SK-N-SH (cell line): ENCODE measurements at regions not wholly inside any gene's neighbourhood (a gene's known extent, or its start where the extent isn't known, plus 50 kb on each side); places are given as distances from the start of the nearest gene placed in this dataset.

Experiments used
- CTCF ChIA-PET: fragments of 300-600, 350-600 bp; formaldehyde crosslinking; extraction: SDS; loops from one replicate; lab custom pipeline; 2021; lab: Yijun Ruan, JAX
- POLR2A ChIA-PET: fragments of 350-600 bp; sonication (Branson Sonifier 250); formaldehyde crosslinking; extraction: SDS; loops from one replicate; lab custom pipeline; 2020; ENCODE audit warnings: antibody characterized with exemption, inconsistent platforms; lab: Yijun Ruan, JAX
- DNase-seq: peaks from one replicate; pipeline ENCODE4 v3.0.0; 2012
- H2AFZ ChIP-seq: fragments of 200-600 bp; sonication (generic); 2 replicates; pipeline ENCODE4 v1.8.1; 2016; ENCODE audit warnings: antibody characterized with exemption, mild to moderate bottlenecking, low read depth
- H3F3A ChIP-seq: fragments of 200-600 bp; sonication (generic); replicated peaks from 2 replicates; pipeline ENCODE3; 2016; ENCODE audit warnings: antibody characterized with exemption, mild to moderate bottlenecking; ENCODE audit not compliant: insufficient read depth
- H3K27ac ChIP-seq, 2 experiments: fragments of 200-500 bp in 1 of 2; fragments of 200-600 bp in 1 of 2; sonication (Bioruptor generic) in 1 of 2; sonication (generic), shearing (Covaris generic) in 1 of 2; 2 replicates each; pipeline versions ENCODE4 v1.5.1 to v1.6.1; 2014 to 2016; ENCODE audit warnings: low read depth in 2 of 2, inconsistent platforms in 1 of 2, low read length in 1 of 2, mild to moderate bottlenecking in 1 of 2, mixed read lengths in 1 of 2
- H3K27me3 ChIP-seq: fragments of 200-600 bp; sonication (generic), shearing (Covaris generic); 2 replicates; pipeline ENCODE4 v1.6.1; 2016; ENCODE audit warnings: mixed run types; ENCODE audit not compliant: insufficient read depth
- H3K36me3 ChIP-seq, 2 experiments: fragments of 200-500 bp in 1 of 2; fragments of 200-600 bp in 1 of 2; sonication (Bioruptor generic) in 1 of 2; sonication (generic) in 1 of 2; replicated peaks in 1 of 2; 2 replicates each; pipeline versions ENCODE3 to v1.5.1; 2014 to 2016; ENCODE audit warnings: low read length in 1 of 2, mild to moderate bottlenecking in 1 of 2; ENCODE audit not compliant: insufficient read depth in 2 of 2, control insufficient read depth in 1 of 2
- H3K4me1 ChIP-seq, 2 experiments: fragments of 200-500 bp in 1 of 2; fragments of 200-600 bp in 1 of 2; sonication (Bioruptor generic) in 1 of 2; sonication (generic), shearing (Covaris generic) in 1 of 2; 2 replicates each; pipeline versions ENCODE4 v1.5.1 to v1.6.1; 2014 to 2016; ENCODE audit warnings: low read depth in 1 of 2, low read length in 1 of 2, mixed run types in 1 of 2; ENCODE audit not compliant: insufficient read depth in 2 of 2, control insufficient read depth in 1 of 2
- H3K4me2 ChIP-seq: fragments of 200-600 bp; sonication (generic), shearing (Covaris generic); 2 replicates; pipeline ENCODE4 v1.6.1; 2017; ENCODE audit warnings: mixed run types
- H3K4me3 ChIP-seq, 2 experiments: fragments of 200-500 bp in 1 of 2; fragments of 200-600 bp in 1 of 2; sonication (Bioruptor generic) in 1 of 2; sonication (generic), shearing (Covaris generic) in 1 of 2; 2 replicates each; pipeline versions ENCODE4 v1.5.1 to v1.8.1; 2014 to 2016; ENCODE audit warnings: low read depth in 2 of 2, inconsistent platforms in 1 of 2, low read length in 1 of 2, mild to moderate bottlenecking in 1 of 2, mixed read lengths in 1 of 2, moderate library complexity in 1 of 2
- H3K79me2 ChIP-seq: fragments of 200-600 bp; sonication (generic); 2 replicates; pipeline ENCODE4 v1.8.1; 2017; ENCODE audit warnings: mild to moderate bottlenecking; ENCODE audit not compliant: insufficient read depth
- H3K9ac ChIP-seq: fragments of 200-600 bp; sonication (generic); 2 replicates; pipeline ENCODE4 v1.6.1; 2017; ENCODE audit warnings: mixed run types
- H3K9me2 ChIP-seq: fragments of 200-600 bp; sonication (generic); 2 replicates; pipeline ENCODE4 v1.6.1; 2017; ENCODE audit warnings: mixed run types
- H3K9me3 ChIP-seq: fragments of 200-600 bp; sonication (generic); 2 replicates; pipeline ENCODE4 v1.6.1; 2017; ENCODE audit warnings: mixed run types, mild to moderate bottlenecking, moderate library complexity
- H4K20me1 ChIP-seq: fragments of 200-600 bp; sonication (generic); 2 replicates; pipeline ENCODE4 v1.6.1; 2017; ENCODE audit warnings: mild to moderate bottlenecking, mixed run types; ENCODE audit not compliant: insufficient read depth
- EZH2phosphoT487 ChIP-seq: fragments of 200-600 bp; sonication (generic); IDR thresholded peaks from 2 replicates; pipeline ENCODE4 v1.6.1; 2017; ENCODE audit warnings: low read depth, mixed run types, mild to moderate bottlenecking, antibody characterized with exemption, moderate library complexity, borderline replicate concordance
- FOXM1 ChIP-seq: IDR thresholded peaks from 2 replicates; pipeline ENCODE4 v1.4.0; 2012; ENCODE audit warnings: low read depth, mild to moderate bottlenecking
- GATA2 ChIP-seq: sonication (generic); formaldehyde crosslinking; IDR thresholded peaks from 2 replicates; pipeline ENCODE4 v1.5.0; 2020; ENCODE audit warnings: mild to moderate bottlenecking, missing genetic modification reagents
- JUND ChIP-seq: IDR thresholded peaks from 2 replicates; pipeline ENCODE4 v1.4.0; 2012
- NFIC ChIP-seq: IDR thresholded peaks from 2 replicates; pipeline ENCODE4 v1.4.0; 2012; ENCODE audit warnings: borderline replicate concordance
- NRF1 ChIP-seq: IDR thresholded peaks from 2 replicates; pipeline ENCODE4 v1.6.1; 2012; ENCODE audit warnings: low read depth, mild to moderate bottlenecking, low read length
- RCOR1 ChIP-seq: fragments of 150-350 bp; IDR thresholded peaks from 2 replicates; pipeline ENCODE4 v1.6.1; 2017; ENCODE audit warnings: antibody characterized with exemption, low read length
- SIN3A ChIP-seq: IDR thresholded peaks from 2 replicates; pipeline ENCODE4 v1.6.1; 2012; ENCODE audit warnings: low read depth, mild to moderate bottlenecking, low read length, moderate library complexity, borderline replicate concordance
- TCF12 ChIP-seq: IDR thresholded peaks from 2 replicates; pipeline ENCODE4 v1.4.0; 2012
- YY1 ChIP-seq: IDR thresholded peaks from 2 replicates; pipeline ENCODE4 v1.4.0; 2012; ENCODE audit warnings: low read depth, mild to moderate bottlenecking
- whole genome bisulfite sequencing: methylation state at CpG from one replicate; pipeline ENCODE4 v1.1.6; 2017; ENCODE audit warnings: low lambda C conversion rate; 5-methylcytosine and 5-hydroxymethylcytosine counted together
- TF ChIP-seq, protein P1 (sequence below): fragments of 200-600 bp; sonication (generic); IDR thresholded peaks from 2 replicates; pipeline ENCODE4 v1.6.1; 2017; ENCODE audit warnings: antibody characterized with exemption, mild to moderate bottlenecking, moderate library complexity
- TF ChIP-seq, protein P2 (sequence below): fragments of 150-350 bp; IDR thresholded peaks from 2 replicates; pipeline ENCODE4 v1.6.1; 2017; ENCODE audit warnings: antibody characterized with exemption, low read length, low read depth, borderline replicate concordance
- TF ChIP-seq, protein P3 (sequence below): IDR thresholded peaks from 2 replicates; pipeline ENCODE4; 2012
- TF ChIP-seq, protein P4 (sequence below): IDR thresholded peaks from 2 replicates; pipeline ENCODE4 v1.4.0; 2012; ENCODE audit warnings: low read depth, borderline replicate concordance

DNA sequence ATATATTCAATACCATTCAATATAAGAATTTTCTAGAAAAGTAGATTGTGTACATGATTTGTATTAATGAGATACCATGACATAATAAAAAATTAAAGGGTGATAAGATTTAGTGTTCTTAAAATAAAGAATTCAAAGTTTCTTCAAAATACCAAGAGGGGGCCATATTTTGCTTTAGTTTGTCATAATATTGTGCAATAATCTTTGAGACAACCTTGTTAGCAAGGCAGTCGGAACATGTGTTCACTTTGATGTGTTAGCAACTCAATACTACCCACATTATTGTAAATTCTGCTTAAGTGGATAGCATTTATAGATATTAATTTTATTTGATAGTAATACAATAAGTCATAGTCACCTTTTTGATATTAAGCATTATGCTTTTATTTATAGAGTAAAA, 241.3 kb upstream of the PDGFD start:
- H2AFZ ChIP-seq: no peak overlapping the region
- no peak overlapping the region for H3K4me2 ChIP-seq
- no peaks in the 10 kb centered on the region for H3K36me3 ChIP-seq
- H3K9me2 ChIP-seq: no peaks in the 10 kb centered on the region
- H3K27ac ChIP-seq: no peak overlapping the region
- H3F3A ChIP-seq: no peaks in the 10 kb centered on the region
- H3K4me3 ChIP-seq: no peak overlapping the region
- DNase-seq: no peak
- no peaks in the 10 kb centered on the region; a peak in 1 of 4 replicates for H3K4me1 ChIP-seq
- no peaks in the 10 kb centered on the region for H3K27me3 ChIP-seq
- 82% methylated on average over 1 of the region's 1 CpG for WGBS
- CTCF ChIA-PET: no interaction called here
- no peak for TF ChIP-seq EZH2phosphoT487
- H3K79me2 ChIP-seq: no peaks in the 10 kb centered on the region
- no peak overlapping the region for H3K9ac ChIP-seq
- POLR2A ChIA-PET: no interaction called here
- H4K20me1 ChIP-seq: no peaks in the 10 kb centered on the region
- no peaks in the 10 kb centered on the region for H3K9me3 ChIP-seq

DNA sequence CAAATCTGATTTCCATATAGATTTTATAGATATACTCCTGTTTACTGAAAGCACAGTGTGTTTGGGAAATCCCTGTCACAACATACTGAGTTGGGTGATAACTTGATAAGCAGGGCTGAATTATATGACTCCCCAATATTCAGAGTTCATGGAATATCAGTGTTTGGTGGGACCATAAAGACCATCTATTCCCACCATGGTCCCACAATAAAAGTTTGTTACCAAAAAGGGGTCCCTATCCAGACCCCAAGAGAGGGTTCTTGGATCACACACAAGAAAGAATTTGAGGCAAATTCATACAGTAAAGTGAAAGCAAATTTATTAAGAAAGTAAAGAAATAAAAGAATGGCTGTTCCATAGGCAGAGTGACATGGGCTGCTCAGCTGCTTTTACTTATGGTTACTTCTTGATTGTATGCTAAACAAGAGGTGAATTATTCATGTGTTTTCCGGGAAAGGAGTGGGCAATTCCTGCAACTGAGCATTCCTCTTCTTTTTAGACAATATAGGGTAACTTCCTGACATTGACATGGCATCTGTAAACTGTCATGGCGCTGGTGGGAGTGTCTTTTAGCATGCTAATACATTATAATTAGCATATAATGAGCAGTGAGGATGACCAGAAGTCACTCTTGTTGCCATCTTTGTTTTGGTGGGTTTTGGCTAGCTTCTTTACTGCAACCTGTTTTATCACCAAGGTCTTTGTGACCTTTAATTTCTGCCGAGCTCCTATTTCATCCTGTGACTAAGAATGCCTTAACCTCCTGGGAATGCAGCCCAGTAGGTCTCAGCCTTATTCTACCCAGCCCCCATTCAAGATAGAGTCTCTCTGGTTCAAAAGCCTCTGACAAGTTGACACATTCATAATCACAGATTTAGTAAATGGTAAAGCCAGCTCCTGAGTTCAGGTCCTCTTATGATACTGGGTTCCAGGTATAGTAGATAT, 240.6 kb upstream of the PDGFD start:
- WGBS: 58% methylated on average over 3 of the region's 3 CpGs
- ChIA-PET CTCF (no interaction called here), POLR2A (no interaction called here)

More for the DNA sequence above, 240.6 kb upstream of the PDGFD start:
- no peaks in the 10 kb centered on the region for H3K9me3 ChIP-seq
- H3K4me2 ChIP-seq: no peak overlapping the region
- TF ChIP-seq SIN3A (no peak), RCOR1 (no peak), GATA2 (CRISPR knock-in tag) (no peak), FOXM1 (no peak), EZH2phosphoT487 (no peak), NRF1 (no peak), NFIC (no peak), TCF12 (no peak), JUND (no peak), YY1 (no peak)
- TF ChIP-seq, protein P1, sequence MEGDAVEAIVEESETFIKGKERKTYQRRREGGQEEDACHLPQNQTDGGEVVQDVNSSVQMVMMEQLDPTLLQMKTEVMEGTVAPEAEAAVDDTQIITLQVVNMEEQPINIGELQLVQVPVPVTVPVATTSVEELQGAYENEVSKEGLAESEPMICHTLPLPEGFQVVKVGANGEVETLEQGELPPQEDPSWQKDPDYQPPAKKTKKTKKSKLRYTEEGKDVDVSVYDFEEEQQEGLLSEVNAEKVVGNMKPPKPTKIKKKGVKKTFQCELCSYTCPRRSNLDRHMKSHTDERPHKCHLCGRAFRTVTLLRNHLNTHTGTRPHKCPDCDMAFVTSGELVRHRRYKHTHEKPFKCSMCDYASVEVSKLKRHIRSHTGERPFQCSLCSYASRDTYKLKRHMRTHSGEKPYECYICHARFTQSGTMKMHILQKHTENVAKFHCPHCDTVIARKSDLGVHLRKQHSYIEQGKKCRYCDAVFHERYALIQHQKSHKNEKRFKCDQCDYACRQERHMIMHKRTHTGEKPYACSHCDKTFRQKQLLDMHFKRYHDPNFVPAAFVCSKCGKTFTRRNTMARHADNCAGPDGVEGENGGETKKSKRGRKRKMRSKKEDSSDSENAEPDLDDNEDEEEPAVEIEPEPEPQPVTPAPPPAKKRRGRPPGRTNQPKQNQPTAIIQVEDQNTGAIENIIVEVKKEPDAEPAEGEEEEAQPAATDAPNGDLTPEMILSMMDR: no peak
- TF ChIP-seq, protein P2, sequence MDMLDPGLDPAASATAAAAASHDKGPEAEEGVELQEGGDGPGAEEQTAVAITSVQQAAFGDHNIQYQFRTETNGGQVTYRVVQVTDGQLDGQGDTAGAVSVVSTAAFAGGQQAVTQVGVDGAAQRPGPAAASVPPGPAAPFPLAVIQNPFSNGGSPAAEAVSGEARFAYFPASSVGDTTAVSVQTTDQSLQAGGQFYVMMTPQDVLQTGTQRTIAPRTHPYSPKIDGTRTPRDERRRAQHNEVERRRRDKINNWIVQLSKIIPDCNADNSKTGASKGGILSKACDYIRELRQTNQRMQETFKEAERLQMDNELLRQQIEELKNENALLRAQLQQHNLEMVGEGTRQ: no peak
- TF ChIP-seq, protein P3, sequence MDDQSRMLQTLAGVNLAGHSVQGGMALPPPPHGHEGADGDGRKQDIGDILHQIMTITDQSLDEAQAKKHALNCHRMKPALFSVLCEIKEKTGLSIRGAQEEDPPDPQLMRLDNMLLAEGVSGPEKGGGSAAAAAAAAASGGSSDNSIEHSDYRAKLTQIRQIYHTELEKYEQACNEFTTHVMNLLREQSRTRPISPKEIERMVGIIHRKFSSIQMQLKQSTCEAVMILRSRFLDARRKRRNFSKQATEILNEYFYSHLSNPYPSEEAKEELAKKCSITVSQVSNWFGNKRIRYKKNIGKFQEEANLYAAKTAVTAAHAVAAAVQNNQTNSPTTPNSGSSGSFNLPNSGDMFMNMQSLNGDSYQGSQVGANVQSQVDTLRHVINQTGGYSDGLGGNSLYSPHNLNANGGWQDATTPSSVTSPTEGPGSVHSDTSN: no peak
- TF ChIP-seq, protein P4, sequence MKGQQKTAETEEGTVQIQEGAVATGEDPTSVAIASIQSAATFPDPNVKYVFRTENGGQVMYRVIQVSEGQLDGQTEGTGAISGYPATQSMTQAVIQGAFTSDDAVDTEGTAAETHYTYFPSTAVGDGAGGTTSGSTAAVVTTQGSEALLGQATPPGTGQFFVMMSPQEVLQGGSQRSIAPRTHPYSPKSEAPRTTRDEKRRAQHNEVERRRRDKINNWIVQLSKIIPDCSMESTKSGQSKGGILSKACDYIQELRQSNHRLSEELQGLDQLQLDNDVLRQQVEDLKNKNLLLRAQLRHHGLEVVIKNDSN: no peak
- H3K9me2 ChIP-seq: no peaks in the 10 kb centered on the region
- H3K4me1 ChIP-seq: no peaks in the 10 kb centered on the region; a peak in 1 of 4 replicates
- no peaks in the 10 kb centered on the region for H4K20me1 ChIP-seq
- H3K36me3 ChIP-seq: no peaks in the 10 kb centered on the region
- H3K9ac ChIP-seq: no peak overlapping the region
- no peak overlapping the region for H3K27ac ChIP-seq
- H3F3A ChIP-seq: no peaks in the 10 kb centered on the region
- H2AFZ ChIP-seq: no peak overlapping the region
- no peak overlapping the region for H3K4me3 ChIP-seq
- no peaks in the 10 kb centered on the region for H3K79me2 ChIP-seq
- DNase-seq: no peak
- no peaks in the 10 kb centered on the region for H3K27me3 ChIP-seq
